ENCODE measurements at regions not wholly inside any gene's neighbourhood (a gene's known extent, or its start where the extent isn't known, plus 50 kb on each side); places are given as distances from the start of the nearest gene placed in this dataset.
"Not testable (repeated sequence)": the region's sequence is repeated elsewhere in the genome, so short reads cannot be mapped to it uniquely, and the experiment has no call there.

DNA sequence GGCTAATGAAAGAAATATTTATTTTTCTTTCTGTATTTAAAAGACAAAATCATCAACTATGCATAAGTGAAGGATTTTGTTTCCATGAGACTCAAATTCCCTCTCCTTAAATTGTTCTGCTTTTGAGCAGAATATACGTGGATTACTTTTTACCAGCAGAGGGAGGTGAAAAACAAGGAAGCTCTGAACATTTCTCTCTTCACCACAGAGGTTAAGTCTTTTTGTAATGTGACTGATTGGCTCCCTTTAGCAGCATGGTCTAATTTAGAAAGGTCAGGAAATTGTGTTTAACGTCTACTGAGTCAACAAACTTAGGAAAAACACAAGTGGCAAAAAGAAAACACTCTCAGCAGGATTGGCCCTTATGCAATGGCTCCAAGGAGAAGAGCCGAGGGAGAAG, 55.1 kb upstream of the F9 start:
- H3K27me3 Mint-ChIP-seq: no peaks in the 10 kb centered on the region
- DNase-seq: no peak
- H3K27ac Mint-ChIP-seq: no peak overlapping the region
- H3K9me3 Mint-ChIP-seq: no peaks in the 10 kb centered on the region
- no peaks in the 10 kb centered on the region for H3K36me3 Mint-ChIP-seq (ENCODE audit: insufficient read depth)
- H3K4me3 Mint-ChIP-seq: no peak overlapping the region
- ATAC-seq (replicated peaks): no peak
- H3K4me1 Mint-ChIP-seq (ENCODE audit: low read depth in 2 of 2): no peaks in the 10 kb centered on the region

DNA sequence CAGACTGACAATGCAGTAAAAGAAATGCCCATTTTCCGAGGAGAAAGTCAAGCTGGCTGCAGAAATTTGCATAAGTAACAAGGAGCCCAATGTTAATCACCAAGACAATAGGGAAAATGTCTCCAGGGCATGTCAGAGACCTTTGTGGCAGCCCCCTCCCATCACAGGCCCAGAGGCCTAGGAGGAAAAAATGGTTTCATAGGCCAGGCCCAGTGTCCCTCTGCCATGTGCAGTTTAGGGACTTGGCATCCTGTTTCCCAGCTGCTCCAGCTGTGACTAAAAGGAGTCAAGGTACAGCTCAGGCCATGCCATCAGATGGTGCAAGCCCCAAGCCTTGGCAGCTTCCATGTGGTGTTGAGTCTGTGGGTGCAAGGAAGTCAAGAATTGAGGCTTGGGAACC, 68.6 kb upstream of the F9 start:
- ATAC-seq (replicated peaks); H3K4me3 Mint-ChIP-seq; H3K36me3 Mint-ChIP-seq (ENCODE audit: insufficient read depth); H3K27me3 Mint-ChIP-seq; H3K27ac Mint-ChIP-seq; DNase-seq; H3K4me1 Mint-ChIP-seq (ENCODE audit: low read depth in 2 of 2); H3K9me3 Mint-ChIP-seq: not testable (repeated sequence)

DNA sequence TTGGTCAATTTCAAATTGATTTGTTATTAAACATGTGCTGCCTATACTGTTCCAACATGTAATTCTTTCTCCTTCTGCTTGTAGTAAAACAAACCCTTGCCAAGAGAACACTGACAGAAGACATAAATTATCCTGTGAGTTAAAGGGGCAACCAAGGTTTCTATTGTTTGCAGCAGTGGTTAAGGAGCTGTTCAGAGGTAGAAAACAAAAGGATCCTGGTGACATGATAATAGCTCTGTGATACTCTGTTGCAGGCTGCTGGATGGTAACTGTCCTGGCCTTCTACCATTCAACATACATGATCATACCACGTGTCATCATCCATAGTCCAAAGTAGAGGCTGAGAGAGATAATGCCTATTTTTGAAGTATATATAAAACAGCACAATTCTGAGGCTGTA, 75.8 kb upstream of the F9 start:
- no peaks in the 10 kb centered on the region for H3K4me1 Mint-ChIP-seq (ENCODE audit: low read depth in 2 of 2)
- no peak overlapping the region for H3K4me3 Mint-ChIP-seq
- DNase-seq (no peak), ATAC-seq (replicated peaks) (no peak)
- H3K9me3 Mint-ChIP-seq: no peaks in the 10 kb centered on the region
- no peaks in the 10 kb centered on the region for H3K27me3 Mint-ChIP-seq
- no peaks in the 10 kb centered on the region for H3K36me3 Mint-ChIP-seq (ENCODE audit: insufficient read depth)
- no peak overlapping the region for H3K27ac Mint-ChIP-seq

GRCh38 chrX:139448996-139449395, 81.5 kb upstream of the F9 start:
- no peak overlapping the region for H3K4me3 Mint-ChIP-seq
- no peaks in the 10 kb centered on the region for H3K27me3 Mint-ChIP-seq
- H3K4me1 Mint-ChIP-seq (ENCODE audit: low read depth in 2 of 2): no peaks in the 10 kb centered on the region
- ATAC-seq (replicated peaks): no peak
- H3K27ac Mint-ChIP-seq: no peak overlapping the region
- no peaks in the 10 kb centered on the region for H3K9me3 Mint-ChIP-seq
- no peaks in the 10 kb centered on the region for H3K36me3 Mint-ChIP-seq (ENCODE audit: insufficient read depth)
- no peak for DNase-seq

DNA sequence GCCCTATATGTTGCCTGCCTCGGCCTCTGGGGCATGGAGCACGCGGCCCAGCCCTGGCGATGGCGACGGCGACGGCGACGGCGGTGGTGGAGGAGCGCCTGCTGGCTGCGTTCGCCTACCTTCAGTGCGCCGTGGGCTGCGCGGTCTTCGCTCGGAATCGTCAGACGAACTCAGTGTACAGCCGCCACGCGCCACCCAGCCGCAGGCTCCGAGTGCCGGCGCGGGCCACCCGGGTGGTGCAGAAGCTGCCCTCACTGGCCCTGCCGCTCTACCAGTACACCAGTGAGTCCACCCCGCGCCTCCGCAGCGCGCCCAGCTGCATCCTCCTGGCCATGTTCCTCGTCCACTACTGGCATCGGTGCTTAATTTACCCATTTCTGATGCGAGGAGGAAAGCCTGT, 83.7 kb upstream of the F9 start:
- ATAC-seq (replicated peaks) (no peak), DNase-seq (no peak)
- no peaks in the 10 kb centered on the region for H3K27me3 Mint-ChIP-seq
- H3K27ac Mint-ChIP-seq: no peak overlapping the region
- H3K36me3 Mint-ChIP-seq (ENCODE audit: insufficient read depth): no peaks in the 10 kb centered on the region
- H3K9me3 Mint-ChIP-seq: no peaks in the 10 kb centered on the region
- no peak overlapping the region for H3K4me3 Mint-ChIP-seq
- no peaks in the 10 kb centered on the region for H3K4me1 Mint-ChIP-seq (ENCODE audit: low read depth in 2 of 2)

DNA sequence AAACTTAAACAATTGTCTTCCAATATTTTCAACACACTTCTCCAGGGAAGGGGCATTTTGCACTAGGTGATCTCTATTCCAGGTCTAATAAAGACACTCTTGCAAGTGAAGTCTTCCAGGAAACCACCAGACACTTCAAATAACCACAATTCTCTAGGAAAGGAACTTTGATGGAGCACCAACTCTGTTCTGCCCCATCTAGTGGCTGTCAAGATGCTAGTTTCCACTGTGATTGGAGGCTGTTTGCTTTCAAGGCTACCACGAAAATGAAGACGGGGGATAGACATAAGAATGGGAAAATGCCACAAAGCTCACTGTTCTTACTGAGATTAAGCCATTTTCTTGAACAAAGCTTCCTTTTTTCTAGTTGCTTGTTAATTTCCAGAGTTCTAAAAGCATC, 100.6 kb upstream of the F9 start:
- H3K9me3 Mint-ChIP-seq: no peaks in the 10 kb centered on the region
- ATAC-seq (replicated peaks) (no peak), DNase-seq (no peak)
- no peak overlapping the region for H3K4me3 Mint-ChIP-seq
- H3K4me1 Mint-ChIP-seq (ENCODE audit: low read depth in 2 of 2): no peaks in the 10 kb centered on the region
- no peaks in the 10 kb centered on the region for H3K27me3 Mint-ChIP-seq
- H3K27ac Mint-ChIP-seq: no peak overlapping the region
- H3K36me3 Mint-ChIP-seq (ENCODE audit: insufficient read depth): no peaks in the 10 kb centered on the region

DNA sequence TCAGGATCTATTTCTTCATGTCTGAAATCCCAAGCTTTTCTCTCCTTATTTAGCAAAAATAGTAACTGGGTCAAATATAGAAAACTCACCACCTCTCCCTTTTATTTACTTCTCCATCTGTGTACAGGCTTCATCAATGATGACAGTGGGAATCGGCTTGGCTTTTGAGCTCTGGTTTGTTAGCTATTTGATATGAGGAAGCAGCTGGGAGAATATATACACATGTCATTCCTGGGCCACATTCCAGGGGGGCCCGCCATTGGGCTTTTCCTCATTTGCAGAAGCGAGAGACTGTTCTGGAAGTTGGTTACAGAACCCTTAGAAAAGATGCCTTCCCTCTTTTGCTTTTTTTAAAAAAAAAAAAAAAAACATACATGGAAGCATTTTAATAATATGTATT, 107.4 kb upstream of the F9 start:
- DNase-seq (no peak), ATAC-seq (replicated peaks) (no peak)
- H3K36me3 Mint-ChIP-seq (ENCODE audit: insufficient read depth): no peaks in the 10 kb centered on the region
- H3K4me1 Mint-ChIP-seq (ENCODE audit: low read depth in 2 of 2): no peaks in the 10 kb centered on the region
- no peaks in the 10 kb centered on the region for H3K27me3 Mint-ChIP-seq
- no peaks in the 10 kb centered on the region for H3K9me3 Mint-ChIP-seq
- H3K27ac Mint-ChIP-seq: no peak overlapping the region
- H3K4me3 Mint-ChIP-seq: no peak overlapping the region

GRCh38 chrX:139398258-139398657, 132.3 kb upstream of the F9 start:
- ATAC-seq (replicated peaks); H3K4me1 Mint-ChIP-seq (ENCODE audit: low read depth in 2 of 2); H3K36me3 Mint-ChIP-seq (ENCODE audit: insufficient read depth); H3K9me3 Mint-ChIP-seq; H3K4me3 Mint-ChIP-seq; DNase-seq; H3K27me3 Mint-ChIP-seq; H3K27ac Mint-ChIP-seq: not testable (repeated sequence)

- Mint-ChIP-seq H3K36me3 (ENCODE audit: insufficient read depth) (no peaks in the 10 kb centered on the region), H3K27ac (no peak overlapping the region), H3K4me1 (ENCODE audit: low read depth in 2 of 2) (no peaks in the 10 kb centered on the region), H3K4me3 (no peak overlapping the region), H3K27me3 (peaks cover 0 to under 1% of the 10 kb centered on the region in 2 donors), H3K9me3 (no peaks in the 10 kb centered on the region)
- no peak for ATAC-seq (replicated peaks)
- DNase-seq: no peak
These were observed 142.3 kb upstream of the F9 start for GRCh38 chrX:139388254-139388653.

DNA sequence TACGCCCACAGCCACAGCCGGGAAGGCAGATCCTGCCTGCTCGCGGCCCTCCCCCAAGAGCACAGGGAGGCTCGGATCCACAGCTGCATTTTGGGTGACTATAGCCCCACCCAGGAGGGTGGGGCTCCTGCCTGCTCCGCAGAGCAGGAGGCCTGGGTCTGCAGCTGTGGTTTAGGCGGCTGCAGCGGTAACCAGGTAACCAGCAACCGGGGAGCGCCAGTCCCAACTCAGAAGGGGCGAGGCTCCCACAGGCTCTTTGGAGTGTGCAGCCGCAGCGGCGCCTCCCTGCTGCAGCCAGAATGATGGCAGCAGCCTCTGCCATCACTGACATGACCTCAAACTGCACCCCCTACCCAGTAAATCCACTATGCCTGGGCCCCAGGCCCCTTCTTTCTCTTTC, 148.0 kb upstream of the F9 start:
- no peaks in the 10 kb centered on the region for H3K9me3 Mint-ChIP-seq
- H3K4me3 Mint-ChIP-seq: no peak overlapping the region
- peaks cover 0 to 8% of the 10 kb centered on the region in 2 donors for H3K27me3 Mint-ChIP-seq
- H3K27ac Mint-ChIP-seq: no peak overlapping the region
- no peaks in the 10 kb centered on the region for H3K36me3 Mint-ChIP-seq (ENCODE audit: insufficient read depth)
- H3K4me1 Mint-ChIP-seq (ENCODE audit: low read depth in 2 of 2): no peaks in the 10 kb centered on the region
- ATAC-seq (replicated peaks): no peak
- DNase-seq: no peak

DNA sequence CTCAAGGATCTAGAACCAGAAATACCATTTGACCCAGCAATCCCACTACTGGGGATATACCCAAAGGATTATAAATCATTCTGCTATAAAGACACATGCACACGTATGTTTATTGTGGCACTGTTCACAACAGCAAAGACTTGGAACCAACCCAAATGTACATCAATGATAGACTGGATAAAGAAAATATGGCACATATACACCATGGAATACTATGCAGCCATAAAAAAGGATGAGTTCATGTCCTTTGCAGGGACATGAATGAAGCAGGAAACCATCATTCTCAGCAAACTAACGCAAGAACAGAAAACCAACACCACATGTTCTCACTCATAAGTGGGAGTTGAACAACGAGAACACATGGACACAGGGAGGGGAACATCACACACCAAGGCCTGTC, 154.0 kb upstream of the F9 start:
- H3K27me3 Mint-ChIP-seq, H3K9me3 Mint-ChIP-seq, H3K4me3 Mint-ChIP-seq: not testable (repeated sequence)

DNA sequence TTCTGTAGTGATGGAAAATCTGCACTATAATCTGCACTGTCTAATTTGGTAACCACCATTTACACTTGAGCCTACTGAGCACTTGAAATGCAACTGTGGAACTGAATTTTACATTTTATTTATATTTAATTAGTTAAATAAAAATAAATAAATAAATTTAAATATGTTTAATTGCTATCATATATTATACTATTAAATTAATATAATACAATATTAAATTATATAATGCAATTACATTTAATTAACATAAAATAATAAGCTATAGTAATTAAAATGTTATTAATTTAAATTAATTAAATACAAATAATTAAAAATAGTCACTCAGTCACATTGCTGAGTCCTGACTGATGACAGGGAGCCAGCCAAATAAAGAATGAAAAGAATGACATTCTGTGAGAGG, 170.2 kb upstream of the F9 start:
- no peak overlapping the region for H3K27ac Mint-ChIP-seq
- H3K36me3 Mint-ChIP-seq (ENCODE audit: insufficient read depth): no peaks in the 10 kb centered on the region
- DNase-seq: no peak
- no peak overlapping the region for H3K4me3 Mint-ChIP-seq
- no peaks in the 10 kb centered on the region for H3K27me3 Mint-ChIP-seq
- no peak for ATAC-seq (replicated peaks)
- H3K4me1 Mint-ChIP-seq (ENCODE audit: low read depth in 2 of 2): no peaks in the 10 kb centered on the region
- peaks cover 0 to 2% of the 10 kb centered on the region in 2 donors for H3K9me3 Mint-ChIP-seq

More for the DNA sequence above, 154.0 kb upstream of the F9 start:
- not testable (repeated sequence) for H3K36me3 Mint-ChIP-seq (ENCODE audit: insufficient read depth); ATAC-seq (replicated peaks); H3K27ac Mint-ChIP-seq; DNase-seq; H3K4me1 Mint-ChIP-seq (ENCODE audit: low read depth in 2 of 2)

DNA sequence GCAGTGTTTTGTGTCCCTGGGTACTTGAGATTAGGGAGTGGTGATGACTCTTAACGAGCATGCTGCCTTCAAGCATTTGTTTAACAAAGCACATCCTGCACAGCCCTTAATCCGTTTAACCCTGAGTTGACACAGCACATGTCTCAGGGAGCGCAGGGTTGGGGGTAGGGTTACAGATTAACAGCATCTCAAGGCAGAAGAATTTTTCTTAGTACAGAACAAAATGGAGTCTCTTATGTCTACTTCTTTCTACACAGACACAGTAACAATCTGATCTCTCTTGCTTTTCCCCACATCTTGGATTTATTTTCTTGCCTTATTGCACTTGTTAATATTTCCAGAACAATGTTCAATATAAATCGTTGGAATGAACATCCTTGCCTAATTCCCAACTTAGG, 187.9 kb upstream of the F9 start:
- not testable (repeated sequence) for H3K9me3 Mint-ChIP-seq; H3K27ac Mint-ChIP-seq; DNase-seq; ATAC-seq (replicated peaks); H3K36me3 Mint-ChIP-seq (ENCODE audit: insufficient read depth); H3K27me3 Mint-ChIP-seq; H3K4me1 Mint-ChIP-seq (ENCODE audit: low read depth in 2 of 2); H3K4me3 Mint-ChIP-seq

DNA sequence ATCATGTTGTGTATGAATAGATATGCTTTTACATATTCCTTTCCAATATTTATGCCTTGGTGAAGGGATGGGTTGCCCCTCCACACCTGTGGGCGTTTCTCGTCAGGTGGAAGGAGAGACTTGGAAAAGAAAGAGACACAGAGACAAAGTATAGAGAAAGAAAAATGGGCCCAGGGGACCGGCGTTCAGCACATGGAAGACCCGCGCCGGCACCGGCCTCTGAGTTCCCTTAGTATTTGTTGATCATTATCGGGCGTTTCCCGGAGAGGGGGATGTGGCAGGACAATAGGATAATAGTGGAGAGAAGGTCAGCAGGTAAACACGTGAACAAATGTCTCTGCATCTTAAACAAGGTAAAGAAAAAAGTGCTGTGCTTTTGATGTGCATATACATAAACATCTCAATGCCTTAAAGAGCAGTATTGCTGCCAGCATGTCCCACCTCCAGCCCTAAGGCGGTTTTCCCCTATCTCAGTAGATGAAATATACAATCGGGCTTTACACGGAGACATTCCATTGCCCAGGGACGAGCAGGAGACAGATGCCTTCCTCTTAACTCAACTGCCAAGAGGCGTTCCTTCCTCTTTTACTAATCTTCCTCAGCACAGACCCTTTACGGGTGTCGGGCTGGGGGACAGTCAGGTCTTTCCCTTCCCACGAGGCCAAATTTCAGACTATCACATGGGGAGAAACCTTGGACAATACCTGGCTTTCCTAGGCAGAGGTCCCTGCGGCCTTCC, 188.5 kb upstream of the F9 start:
- not testable (repeated sequence) for ATAC-seq (replicated peaks); H3K27ac Mint-ChIP-seq; H3K4me3 Mint-ChIP-seq

DNA sequence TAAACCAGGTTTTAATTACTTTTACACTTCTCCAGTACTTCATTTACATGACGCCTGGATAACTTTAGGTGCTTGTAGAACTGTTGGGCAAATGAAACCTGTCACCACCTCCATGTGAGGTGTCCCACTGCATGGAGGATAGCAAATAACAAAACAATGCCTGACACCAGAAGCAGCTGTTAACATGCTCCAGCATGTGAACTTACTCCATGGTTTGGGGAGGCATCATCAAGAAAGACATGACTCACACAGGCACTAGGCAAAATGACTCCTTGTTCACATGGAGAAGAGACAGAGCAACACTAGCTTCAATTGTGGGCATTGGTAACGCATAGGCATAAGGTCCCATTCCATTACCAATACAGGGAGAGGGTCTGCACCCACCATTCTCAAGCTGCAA, 198.1 kb upstream of the F9 start:
- ATAC-seq (replicated peaks): no peak
- H3K27ac Mint-ChIP-seq: no peak overlapping the region
- DNase-seq: no peak
- H3K36me3 Mint-ChIP-seq (ENCODE audit: insufficient read depth): no peaks in the 10 kb centered on the region
- no peaks in the 10 kb centered on the region for H3K27me3 Mint-ChIP-seq
- no peaks in the 10 kb centered on the region for H3K4me1 Mint-ChIP-seq (ENCODE audit: low read depth in 2 of 2)
- no peaks in the 10 kb centered on the region for H3K9me3 Mint-ChIP-seq
- no peak overlapping the region for H3K4me3 Mint-ChIP-seq

More for the DNA sequence above, 188.5 kb upstream of the F9 start:
- not testable (repeated sequence) for H3K36me3 Mint-ChIP-seq (ENCODE audit: insufficient read depth); H3K4me1 Mint-ChIP-seq (ENCODE audit: low read depth in 2 of 2); H3K27me3 Mint-ChIP-seq; DNase-seq; H3K9me3 Mint-ChIP-seq

Data from effector memory CD8-positive, alpha-beta T cell (primary cell).